ENCODE measurements at regions not wholly inside any gene's neighbourhood (a gene's known extent, or its start where the extent isn't known, plus 50 kb on each side); places are given as distances from the start of the nearest gene placed in this dataset.
"Not testable (repeated sequence)": the region's sequence is repeated elsewhere in the genome, so short reads cannot be mapped to it uniquely, and the experiment has no call there.

DNA sequence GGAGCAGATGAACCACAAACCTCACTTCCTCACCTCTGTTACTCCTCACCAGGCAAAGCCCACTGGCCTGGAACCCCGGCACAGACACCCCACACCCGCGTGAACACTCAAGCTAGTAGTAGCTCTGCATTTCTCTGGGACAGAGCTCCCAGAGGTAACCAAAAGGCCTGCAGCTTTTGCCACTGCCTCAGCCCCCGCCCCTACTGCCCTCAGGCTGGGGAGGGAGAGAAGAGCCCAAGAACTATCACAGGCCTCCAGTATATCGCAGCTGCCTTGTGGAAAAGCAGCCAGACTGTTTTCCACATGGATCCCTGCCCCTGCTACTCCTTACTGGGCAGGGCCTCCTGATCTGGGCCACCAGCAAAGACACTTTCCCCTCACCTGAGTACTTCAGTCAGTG, 728.7 kb upstream of the ACTRT1 start:
- no peak for DNase-seq (ENCODE audit: low read depth)

DNA sequence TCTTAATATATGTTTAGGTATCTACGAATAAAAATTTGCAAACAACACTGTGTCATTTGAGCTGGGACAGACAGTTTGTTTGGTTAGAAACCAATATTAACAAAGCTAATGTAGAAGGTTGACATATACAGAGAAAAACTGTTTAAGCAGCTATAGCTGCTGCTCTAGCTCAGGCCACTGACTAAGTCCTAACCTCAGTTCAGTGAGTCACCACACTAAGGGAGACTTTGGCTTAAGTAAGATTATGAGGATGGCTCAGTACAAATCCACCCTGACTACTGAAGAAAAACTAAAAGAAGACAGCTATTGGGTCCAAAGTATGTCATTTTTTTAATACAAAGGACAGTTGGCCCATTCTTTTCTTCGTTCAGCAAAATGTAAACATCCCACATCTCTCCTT, 717.3 kb upstream of the ACTRT1 start:
- no peak for DNase-seq (ENCODE audit: low read depth)

DNA sequence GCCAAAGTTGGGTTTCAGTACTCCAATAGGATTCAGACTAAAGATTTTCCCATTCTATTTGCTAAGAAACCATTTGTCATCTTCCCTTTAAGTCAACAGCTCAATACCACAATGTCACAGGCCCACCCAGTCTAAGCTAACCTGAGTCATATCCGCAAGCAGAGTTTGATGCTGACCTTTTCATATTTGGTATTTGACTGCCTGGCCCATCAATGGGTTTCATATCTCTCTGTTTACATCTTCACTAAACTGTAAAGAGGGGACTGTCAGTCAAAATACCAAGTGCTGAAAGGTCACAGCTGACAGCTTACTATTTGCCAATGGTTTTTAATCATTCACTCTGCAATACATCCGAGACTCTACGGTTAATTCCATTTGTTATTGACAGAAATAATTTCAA, 707.5 kb upstream of the ACTRT1 start:
- DNase-seq (ENCODE audit: low read depth): no peak

DNA sequence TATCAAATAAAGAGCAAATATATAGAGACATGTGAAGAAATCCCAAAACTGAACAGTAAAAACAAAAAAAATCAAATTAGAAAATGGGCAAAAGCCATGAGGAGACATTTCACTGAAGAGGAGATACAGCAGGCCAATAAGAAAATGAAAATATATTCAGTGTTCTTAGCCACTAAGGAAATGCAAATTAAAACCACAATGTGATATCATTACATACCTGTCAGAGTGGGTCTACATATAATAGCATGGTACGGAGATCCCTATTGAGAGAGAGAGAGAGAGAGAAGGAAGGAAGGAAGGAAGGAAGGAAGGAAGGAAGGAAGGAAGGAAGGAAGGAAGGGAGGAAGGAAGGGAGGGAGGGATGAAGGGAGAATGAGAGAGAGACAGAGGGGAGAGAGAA, 707.0 kb upstream of the ACTRT1 start:
- DNase-seq (ENCODE audit: low read depth): no peak

DNA sequence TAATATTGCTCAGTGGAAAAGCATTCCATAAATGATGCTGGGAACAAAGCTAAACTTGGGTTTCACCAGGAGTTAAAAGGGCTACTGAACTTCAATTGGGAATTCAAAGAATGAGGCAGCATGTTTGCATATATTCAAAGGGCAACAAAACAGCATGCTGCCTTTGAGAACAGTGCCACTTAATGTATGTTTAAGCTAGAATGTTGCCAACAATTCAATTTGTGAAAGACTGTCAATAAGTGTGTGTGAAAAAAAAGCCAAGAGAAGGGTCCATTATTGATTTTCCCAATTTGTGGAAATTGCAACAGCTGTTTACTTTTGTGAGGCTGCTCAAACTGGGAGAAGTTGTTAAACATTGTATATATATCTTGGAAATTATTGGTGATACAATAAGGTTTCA, 701.9 kb upstream of the ACTRT1 start:
- no peak for DNase-seq (ENCODE audit: low read depth)

DNA sequence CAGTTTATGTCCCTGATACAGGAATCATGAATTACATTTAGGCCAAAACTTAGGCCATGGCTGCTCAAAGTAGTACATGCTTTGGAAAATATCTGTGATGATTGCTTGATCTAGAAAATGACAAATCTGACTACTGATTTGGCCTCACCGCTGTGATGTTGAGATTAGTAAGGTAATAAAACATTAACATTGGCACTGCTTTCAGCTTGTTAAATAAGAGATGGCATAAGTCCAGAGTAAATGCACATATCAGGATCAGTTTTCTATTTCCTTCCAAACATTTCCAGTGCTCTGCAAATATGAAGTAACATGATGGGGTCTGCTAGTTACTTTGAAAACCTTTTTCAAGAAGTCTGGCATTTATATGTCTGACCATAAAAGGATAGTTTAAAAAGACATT, 687.3 kb upstream of the ACTRT1 start:
- no peak for DNase-seq (ENCODE audit: low read depth)

DNA sequence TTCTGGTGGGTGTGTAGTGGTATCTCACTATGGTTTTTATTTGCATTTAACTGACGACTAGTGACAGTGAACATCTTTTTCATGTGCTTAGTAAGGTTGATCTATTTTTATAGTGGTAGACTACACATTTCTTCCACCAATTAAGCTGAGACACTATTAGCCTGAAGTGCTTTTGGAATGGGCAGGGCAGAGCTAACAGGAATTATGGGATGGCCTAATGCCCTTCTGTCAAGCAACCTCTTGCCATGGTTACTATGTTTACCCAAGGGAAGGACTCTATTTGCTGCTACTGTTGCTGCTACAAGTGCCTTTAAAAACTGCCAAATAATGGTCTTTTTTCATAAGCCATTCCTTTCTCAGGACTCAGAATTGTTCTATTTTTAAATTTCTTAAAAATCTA, 676.7 kb upstream of the ACTRT1 start:
- no peak for DNase-seq (ENCODE audit: low read depth)

DNA sequence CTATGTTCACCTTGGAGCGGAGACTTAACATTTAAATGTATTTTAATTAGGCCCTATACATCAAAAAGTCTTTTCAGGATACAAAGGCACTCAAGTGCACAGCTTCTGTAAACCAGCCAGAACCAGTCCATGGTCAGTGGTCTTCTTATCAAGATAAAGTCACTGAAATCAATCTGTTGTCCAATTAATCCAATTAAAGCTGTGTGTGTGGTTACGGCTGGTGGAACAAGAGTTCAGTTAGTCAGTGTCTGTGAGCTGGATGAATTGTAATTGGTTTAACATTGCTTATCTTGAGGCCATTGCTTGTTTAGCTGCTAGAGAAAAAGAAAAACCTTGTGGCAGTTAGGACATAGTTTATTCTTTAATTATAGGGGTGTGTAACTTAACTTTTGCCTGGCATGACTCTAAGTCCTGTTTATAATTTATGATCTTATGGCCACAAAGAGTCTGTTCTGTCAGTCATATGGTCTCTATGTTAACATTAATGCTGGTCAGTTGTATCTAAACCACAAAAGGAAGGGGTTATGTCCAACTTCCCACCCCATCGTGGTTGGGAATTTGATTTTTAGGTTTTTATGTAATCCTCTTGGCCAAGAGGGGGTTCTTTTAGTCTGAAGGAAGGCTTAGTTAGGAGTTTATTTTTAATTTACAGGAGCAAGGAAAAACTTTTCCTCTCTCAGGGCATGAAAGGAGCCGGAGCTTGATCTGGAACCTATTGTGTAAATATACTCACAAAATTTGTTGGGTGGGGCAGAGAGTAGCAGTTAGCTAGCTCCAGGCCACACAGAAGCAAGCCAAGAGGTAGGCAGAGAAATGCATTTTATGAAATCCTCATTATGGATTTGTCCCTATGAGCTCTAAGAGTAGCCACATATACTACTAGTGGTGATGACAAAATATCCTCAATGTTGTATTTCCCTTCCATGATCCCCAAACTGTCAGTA, 665.7 kb upstream of the ACTRT1 start:
- DNase-seq (ENCODE audit: low read depth): no peak

DNA sequence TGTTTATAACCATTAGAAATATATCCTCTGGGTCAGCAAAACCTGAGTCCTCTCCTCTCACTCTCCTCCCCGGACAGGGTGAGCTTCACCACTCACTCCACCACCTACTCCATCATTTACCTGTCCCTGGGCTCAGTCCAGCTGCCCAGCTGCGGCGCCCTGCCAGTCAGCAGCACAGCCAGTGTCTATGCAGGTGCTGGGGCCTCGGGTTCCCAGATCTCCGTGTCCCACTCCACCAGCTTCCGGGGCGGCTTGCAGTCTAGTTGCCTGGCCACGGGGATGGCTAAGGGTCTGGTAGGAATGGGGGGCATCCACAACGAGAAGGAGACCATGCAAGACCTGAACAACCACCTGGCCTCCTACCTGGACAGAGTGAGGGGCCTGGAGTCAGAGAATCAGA, 662.2 kb upstream of the ACTRT1 start:
- no peak for DNase-seq (ENCODE audit: low read depth)

DNA sequence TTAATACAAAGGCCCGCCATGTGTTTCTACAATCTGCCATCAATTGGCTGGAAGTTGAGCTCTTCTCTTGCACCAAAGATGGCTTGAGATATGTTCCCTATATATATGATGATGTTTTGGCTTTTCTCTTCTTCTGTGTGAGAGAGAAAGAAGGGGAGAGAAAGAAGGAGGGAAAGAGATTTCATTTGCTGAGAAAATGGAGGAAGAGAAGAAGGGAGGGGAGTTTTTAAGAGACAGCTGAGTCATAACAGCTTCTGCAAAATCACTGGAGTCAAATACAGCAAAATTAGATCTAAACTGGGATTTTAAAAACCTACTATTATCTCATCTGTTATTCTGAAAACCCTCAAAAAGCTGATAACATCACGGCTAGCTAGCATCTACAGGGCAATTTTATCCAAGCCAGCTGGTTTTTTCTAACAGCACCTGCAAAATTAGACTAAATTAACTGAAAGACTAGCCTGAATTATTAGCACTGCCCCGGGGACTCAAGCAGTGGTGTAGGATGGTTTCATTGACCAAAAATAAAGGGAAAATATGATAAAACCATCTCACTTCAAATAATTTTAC, 647.6 kb upstream of the ACTRT1 start:
- no peak for DNase-seq (ENCODE audit: low read depth)

DNA sequence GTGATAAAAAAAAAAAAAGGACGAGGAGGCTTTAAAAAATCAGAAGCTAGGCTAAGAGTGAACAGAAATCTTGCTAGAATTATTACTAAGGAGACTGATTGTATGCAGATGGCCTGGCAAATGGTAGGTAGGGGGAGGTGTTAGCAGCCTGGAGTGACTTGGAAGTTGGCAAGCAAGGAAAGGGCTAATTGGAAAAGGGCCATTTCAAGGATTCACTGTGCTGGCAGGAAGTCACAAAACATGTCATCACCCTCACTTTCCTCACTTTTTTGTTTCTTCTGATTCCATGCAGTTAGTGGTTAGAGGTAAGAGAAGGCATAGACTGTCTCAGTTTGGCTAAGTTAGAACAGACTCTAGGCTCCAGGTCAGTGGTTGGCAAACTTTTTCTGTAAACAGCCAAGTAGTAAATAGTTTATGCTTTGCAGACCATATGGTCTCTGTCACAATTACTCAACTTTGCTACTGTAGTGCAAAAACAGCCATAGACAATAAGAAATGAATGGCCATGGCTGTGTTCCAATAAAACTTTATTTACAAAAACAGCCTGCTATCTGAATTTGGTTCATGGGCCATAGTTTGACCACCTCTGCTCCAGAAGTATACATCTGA, 646.5 kb upstream of the ACTRT1 start:
- no peak for DNase-seq (ENCODE audit: low read depth)

DNA sequence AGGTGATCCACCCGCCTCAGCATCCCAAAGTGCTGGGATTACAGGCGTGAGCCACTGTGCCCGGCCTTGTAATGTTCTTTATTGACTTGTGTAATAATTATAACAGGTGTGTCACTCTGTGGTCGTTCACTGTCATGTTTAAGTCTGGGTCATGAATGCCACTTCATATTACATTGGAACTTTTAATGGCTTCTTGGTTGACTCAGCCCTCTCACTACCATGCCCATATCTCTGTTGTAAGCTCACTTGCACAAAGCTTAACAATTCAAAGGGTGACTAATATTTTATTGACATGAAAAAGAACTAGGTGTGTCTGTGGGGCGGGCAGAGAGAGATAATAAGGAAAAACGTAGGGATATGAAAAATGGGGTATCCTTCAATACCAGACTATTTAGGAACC, 639.7 kb upstream of the ACTRT1 start:
- no peak for DNase-seq (ENCODE audit: low read depth)

DNA sequence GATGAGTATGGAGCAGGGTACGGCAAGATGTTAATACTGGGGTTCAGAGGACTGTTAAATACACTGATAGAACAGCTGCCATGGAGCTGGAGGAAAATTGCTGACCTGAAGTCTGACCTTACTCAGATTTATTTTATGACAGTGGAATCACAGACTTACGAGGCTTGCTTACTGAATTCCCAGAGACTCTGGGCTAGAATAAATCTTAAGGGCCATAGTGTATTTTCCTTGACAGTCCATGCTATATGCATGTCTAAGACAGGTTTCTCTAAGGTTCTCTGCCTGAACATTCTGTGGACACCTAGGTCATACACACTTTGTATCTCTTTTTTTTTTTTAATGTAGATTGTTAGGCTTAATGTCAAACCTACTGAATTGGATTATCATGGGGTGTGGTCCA, 633.2 kb upstream of the ACTRT1 start:
- no peak for DNase-seq (ENCODE audit: low read depth)

DNA sequence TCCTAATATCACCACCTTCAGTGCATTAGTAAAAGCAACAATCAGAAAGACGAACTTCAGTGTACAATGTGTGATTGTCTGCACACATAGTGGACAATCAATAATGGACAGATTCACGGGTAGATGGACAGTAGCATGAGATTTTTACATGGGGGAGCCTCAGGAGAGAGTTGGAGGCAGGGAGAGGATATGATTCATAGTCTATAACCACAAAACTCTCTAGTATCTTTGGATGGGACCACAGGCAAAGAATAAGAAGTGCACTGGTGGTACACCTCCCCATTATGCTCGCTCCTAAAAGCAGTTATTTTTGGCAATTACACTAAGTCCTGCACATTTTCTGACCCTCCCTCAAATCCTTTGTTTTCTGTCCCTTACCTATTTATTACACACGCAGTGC, 624.4 kb upstream of the ACTRT1 start:
- DNase-seq (ENCODE audit: low read depth): no peak

DNA sequence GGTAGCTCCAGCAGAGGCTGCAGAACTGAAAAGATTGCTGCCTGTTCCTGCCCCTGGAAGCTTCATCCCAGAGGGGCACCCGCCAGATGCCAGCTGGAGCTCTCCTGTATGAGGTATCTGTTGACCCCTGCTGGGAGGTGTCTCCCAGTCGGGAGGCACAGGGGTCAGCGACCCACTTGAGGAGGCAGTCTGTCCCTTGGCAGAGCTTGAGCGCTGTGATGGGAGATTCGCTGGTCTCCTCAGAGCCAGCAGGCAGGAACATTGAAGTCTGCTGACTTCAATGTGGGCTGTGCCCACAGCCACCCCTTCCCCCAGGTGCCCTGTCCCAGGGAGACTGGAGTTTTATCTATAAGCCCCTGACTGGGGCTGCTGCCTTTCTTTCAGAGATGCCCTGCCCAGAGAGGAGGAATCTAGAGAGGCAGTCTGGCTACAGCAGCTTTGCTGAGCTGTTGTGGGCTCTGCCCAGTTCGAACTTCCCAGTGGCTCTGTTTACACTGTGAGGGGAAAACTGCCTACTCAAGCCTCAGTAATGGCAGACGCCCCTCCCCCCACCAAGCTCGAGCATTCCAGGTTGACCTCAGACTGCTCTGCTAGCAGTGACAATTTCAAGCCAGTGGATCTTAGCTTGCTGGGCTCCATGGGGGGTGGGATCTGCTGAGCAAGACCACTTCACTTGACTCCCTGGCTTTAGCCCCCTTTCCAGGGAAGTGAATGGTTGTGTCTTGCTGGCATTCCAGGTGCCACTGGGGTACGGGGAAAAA, 622.3 kb upstream of the ACTRT1 start:
- DNase-seq (ENCODE audit: low read depth): not testable (repeated sequence)

DNA sequence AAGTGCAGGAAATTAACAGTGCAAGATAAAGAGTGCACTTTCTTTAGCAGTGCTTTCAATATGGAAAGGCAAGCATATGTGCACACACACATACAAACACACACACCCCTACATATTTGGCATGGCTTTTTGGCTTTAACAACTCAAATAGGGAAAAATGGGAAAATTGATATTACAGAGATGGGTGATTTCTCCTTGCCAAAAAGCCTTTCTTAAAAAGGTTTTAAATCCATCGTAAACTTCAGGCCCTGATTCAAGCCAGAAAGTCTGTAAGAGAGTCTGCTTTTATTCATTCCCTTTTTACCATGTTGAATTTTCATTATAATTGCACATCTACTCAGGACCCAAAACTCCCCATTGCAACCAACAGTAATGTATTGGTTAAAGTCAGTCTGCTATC, 612.0 kb upstream of the ACTRT1 start:
- DNase-seq (ENCODE audit: low read depth): no peak

DNA sequence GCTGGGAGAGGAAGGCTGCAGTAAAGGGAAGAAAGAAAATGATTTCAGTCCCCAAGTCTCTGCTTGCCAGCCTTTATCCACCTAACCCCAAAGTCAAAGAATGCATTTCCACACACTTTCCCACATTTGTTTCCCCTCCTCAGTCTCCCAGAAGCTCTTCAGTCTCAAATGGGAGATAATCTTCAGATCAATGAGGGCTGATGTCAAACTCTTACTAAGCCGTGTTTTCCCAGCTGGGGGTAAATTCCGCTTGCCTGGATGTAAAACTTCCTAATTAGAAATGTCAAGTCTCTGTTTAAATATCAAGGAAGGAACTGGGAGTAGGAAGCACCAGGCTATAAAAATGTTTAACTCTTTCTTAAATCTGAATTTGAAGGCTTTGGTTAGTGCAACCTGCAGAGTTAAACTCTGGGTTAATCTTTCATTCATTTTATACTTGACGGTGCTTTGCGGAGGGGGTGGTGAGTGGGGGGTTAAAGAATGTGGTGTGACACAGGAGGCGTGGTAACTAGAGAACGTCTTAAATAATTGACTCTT, 601.4 kb upstream of the ACTRT1 start:
- DNase-seq (ENCODE audit: low read depth): no peak

DNA sequence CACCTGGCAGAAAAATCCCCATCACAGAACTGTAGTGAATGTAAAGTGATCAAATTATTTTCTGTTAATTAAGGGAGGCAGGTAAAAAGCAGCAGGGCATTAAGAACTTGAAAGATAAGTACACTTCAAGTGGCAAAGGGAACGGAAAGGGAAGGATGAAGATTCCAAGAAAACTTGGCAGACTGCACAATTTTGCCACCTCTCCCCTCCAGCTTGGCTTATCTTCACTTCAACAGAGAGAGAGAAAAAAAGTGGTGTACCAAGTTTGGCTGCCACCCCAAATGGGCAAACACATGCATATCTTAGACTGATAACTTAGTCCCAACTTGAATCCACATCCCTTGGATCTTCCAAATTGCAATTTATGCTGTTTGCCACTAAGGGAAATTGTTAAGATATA, 598.1 kb upstream of the ACTRT1 start:
- no peak for DNase-seq (ENCODE audit: low read depth)

DNA sequence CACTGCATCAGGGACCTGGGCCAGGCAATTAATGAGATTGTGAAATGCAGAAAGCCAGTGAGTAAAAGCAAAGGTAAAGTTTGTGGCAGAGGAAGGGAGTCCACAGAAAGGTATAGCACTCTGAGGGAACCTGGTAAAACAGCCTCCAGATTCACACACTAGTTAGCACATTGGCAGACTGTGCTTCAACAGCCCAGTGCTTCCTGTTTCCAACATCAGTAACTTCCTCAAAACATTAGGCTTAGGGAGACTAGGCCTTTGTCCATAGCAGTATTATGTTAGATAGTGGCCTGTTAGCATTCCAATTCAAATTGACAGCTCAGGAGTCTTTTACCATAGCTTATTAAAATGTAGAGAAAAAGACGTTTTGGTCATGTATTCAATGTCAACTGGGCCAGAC, 582.6 kb upstream of the ACTRT1 start:
- no peak for DNase-seq (ENCODE audit: low read depth)

DNA sequence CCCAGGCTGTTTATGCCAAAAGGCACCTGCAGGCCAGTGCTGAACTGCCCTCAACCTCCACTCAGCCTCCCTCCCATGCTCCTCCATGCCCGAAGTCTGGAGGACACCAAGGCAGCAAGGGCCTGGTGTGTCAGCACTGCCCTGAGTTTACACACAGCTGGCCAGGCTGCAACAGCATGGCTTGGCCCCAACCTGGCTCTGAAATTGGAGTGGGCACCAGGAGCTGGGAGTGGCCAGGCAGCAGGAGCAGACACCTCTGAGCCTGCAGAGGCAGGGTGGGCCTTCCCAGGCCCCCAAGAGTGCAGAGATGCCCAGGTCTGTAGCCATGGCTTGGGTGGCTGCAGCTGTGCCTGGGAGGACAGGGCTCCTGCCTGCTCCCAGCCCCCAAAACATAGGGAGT, 571.2 kb upstream of the ACTRT1 start:
- no peak for DNase-seq (ENCODE audit: low read depth)

DNA sequence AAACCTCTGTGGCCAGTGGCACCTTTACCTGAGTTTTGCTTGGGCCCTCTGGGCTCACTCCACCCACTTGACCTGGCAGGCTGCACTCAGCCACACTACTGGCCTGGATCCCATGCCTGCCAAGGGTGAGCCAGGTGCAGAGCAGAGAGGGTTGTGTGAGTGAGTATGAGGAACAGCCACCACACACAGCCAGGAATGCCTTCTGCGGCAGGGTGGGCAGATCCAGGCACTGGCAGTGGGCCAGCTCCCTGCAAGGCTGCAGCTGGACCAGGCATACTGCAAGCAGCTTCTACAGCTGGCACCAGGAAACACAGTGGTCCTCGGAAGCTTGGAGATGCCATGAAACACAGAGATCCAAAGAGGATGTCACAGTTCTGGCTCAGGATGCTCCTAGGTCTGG, 570.1 kb upstream of the ACTRT1 start:
- DNase-seq (ENCODE audit: low read depth): no peak

DNA sequence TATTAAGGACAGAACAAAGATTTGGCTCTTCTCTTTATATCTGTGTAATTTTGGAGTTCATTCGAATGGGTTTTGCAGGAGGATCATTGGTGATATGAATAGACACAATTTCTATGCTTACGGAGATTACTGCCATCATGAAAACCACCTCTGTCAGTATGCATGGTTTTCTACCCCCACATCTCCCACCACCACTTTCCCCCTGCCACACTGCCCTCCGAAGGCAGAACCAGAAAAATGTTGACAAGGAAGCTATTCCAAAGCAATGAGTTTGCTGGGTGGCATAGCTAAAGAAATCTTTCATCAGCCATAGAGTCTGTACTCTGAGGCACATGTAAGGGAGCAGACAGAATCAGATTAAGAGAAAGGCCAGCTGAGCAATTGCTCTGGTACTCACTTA, 567.3 kb upstream of the ACTRT1 start:
- no peak for DNase-seq (ENCODE audit: low read depth)
